Endothelial cell (in vitro differentiated cells): ENCODE measurements at regions not wholly inside any gene's neighbourhood (a gene's known extent, or its start where the extent isn't known, plus 50 kb on each side); places are given as distances from the start of the nearest gene placed in this dataset.

Source experiments
- DNase-seq: peaks from one replicate; pipeline ENCODE4 v3.0.0; 2021; ENCODE audit warnings: low spot score
- H3K27ac Mint-ChIP-seq: one replicate; pipeline ENCODE4 v1.8.0; 2021; ENCODE audit warnings: mixed read lengths, inconsistent platforms; ENCODE audit not compliant: unreplicated experiment
- H3K27me3 Mint-ChIP-seq: one replicate; pipeline ENCODE4 v1.8.0; 2021; ENCODE audit warnings: mild to moderate bottlenecking, moderate library complexity, mixed read lengths, inconsistent platforms; ENCODE audit not compliant: unreplicated experiment
- H3K36me3 Mint-ChIP-seq: one replicate; pipeline ENCODE4 v1.8.0; 2021; ENCODE audit warnings: mild to moderate bottlenecking, low read depth, mixed read lengths, inconsistent platforms; ENCODE audit not compliant: unreplicated experiment
- H3K4me1 Mint-ChIP-seq: one replicate; pipeline ENCODE4 v1.8.0; 2021; ENCODE audit warnings: mild to moderate bottlenecking, mixed read lengths, inconsistent platforms; ENCODE audit not compliant: unreplicated experiment
- H3K4me3 Mint-ChIP-seq: one replicate; pipeline ENCODE4 v1.8.0; 2021; ENCODE audit warnings: mild to moderate bottlenecking, mixed read lengths, inconsistent platforms; ENCODE audit not compliant: unreplicated experiment
- H3K9me3 Mint-ChIP-seq: one replicate; pipeline ENCODE4 v1.8.0; 2021; ENCODE audit warnings: mixed read lengths, inconsistent platforms; ENCODE audit not compliant: unreplicated experiment
- CTCF ChIP-seq: fragments of 200-600 bp; sonication (generic); IDR thresholded peaks from one replicate; pipeline ENCODE4 v1.5.0; 2021; ENCODE audit warnings: antibody characterized with exemption; ENCODE audit not compliant: unreplicated experiment

- Mint-ChIP-seq H3K27ac (no peak overlapping the region), H3K36me3 (no peaks in the 10 kb centered on the region), H3K4me3 (no peak overlapping the region), H3K4me1 (no peaks in the 10 kb centered on the region), H3K27me3 (no peaks in the 10 kb centered on the region), H3K9me3 (peaks cover 16% of the 10 kb centered on the region)
- DNase-seq, result no peak
- no peak for TF ChIP-seq CTCF
Observed at GRCh38 chr6:58419321-58419720, 1101.9 kb downstream of the PRIM2 start.
